ENCODE measurements at regions not wholly inside any gene's neighbourhood (a gene's known extent, or its start where the extent isn't known, plus 50 kb on each side); places are given as distances from the start of the nearest gene placed in this dataset.

GRCh38 chr1:239322369-239322768 lies 64.0 kb upstream of the CHRM3 start:
- no peaks in the 10 kb centered on the region for H3K9me2 ChIP-seq (ENCODE audit: insufficient read depth, low read length)
- no peak overlapping the region for H2AFZ ChIP-seq (ENCODE audit: low read depth, low read length)
- no peak overlapping the region for H3K9ac ChIP-seq (ENCODE audit: low read length)
- no peak overlapping the region for H3K4me2 ChIP-seq (ENCODE audit: low read length)
- no peaks in the 10 kb centered on the region for H4K20me1 ChIP-seq (ENCODE audit: insufficient read depth)
- no peaks in the 10 kb centered on the region for H3K36me3 ChIP-seq (ENCODE audit: insufficient read depth, low read length)
- H3K79me2 ChIP-seq (replicated peaks; ENCODE audit: insufficient read depth, low read length) = no peaks in the 10 kb centered on the region
- H3K9me3 ChIP-seq (ENCODE audit: low read length) = no peaks in the 10 kb centered on the region
- H3K27me3 ChIP-seq (ENCODE audit: insufficient read depth, low read depth, low read length) = no peaks in the 10 kb centered on the region
- H3K27ac ChIP-seq (ENCODE audit: low read length) = no peak overlapping the region
- no peak overlapping the region for H3K4me3 ChIP-seq (ENCODE audit: low read length)
- H3F3A ChIP-seq (ENCODE audit: insufficient read depth, low read length, poor library complexity, severe bottlenecking) = no peaks in the 10 kb centered on the region
- TF ChIP-seq POLR2AphosphoS5 (IDR thresholded peaks at IDR 0.05) (no peak), RAD21 (conservative IDR thresholded peaks at IDR 0.05) (no peak), MXI1 (conservative IDR thresholded peaks at IDR 0.05; ENCODE audit: poor library complexity, severe bottlenecking) (no peak), TAF1 (IDR thresholded peaks at IDR 0.05; ENCODE audit: low read depth) (no peak), SMC3 (conservative IDR thresholded peaks at IDR 0.05; ENCODE audit: poor library complexity) (no peak), REST (IDR thresholded peaks at IDR 0.05; ENCODE audit: borderline replicate concordance) (no peak), EZH2 (IDR thresholded peaks at IDR 0.05; ENCODE audit: borderline replicate concordance, insufficient read depth, low read length, poor library complexity, severe bottlenecking) (no peak), CTCF (IDR thresholded peaks at IDR 0.05; ENCODE audit: poor library complexity, severe bottlenecking) (no peak), EP300 (conservative IDR thresholded peaks at IDR 0.05; ENCODE audit: poor library complexity, severe bottlenecking) (no peak)

- no peak overlapping the region for H3K4me2 ChIP-seq (ENCODE audit: low read length)
- no peak for TF ChIP-seq MXI1 (conservative IDR thresholded peaks at IDR 0.05; ENCODE audit: poor library complexity, severe bottlenecking)
- H3K9me2 ChIP-seq (ENCODE audit: insufficient read depth, low read length) = no peaks in the 10 kb centered on the region
- H3K27ac ChIP-seq (ENCODE audit: low read length) = no peak overlapping the region
- no peaks in the 10 kb centered on the region for H3K27me3 ChIP-seq (ENCODE audit: insufficient read depth, low read depth, low read length)
- H2AFZ ChIP-seq (ENCODE audit: low read depth, low read length) = no peak overlapping the region
- H3K9ac ChIP-seq (ENCODE audit: low read length) = no peak overlapping the region
- H3F3A ChIP-seq (ENCODE audit: insufficient read depth, low read length, poor library complexity, severe bottlenecking) = no peaks in the 10 kb centered on the region
- H3K9me3 ChIP-seq (ENCODE audit: low read length) = no peaks in the 10 kb centered on the region
- H4K20me1 ChIP-seq (ENCODE audit: insufficient read depth) = no peaks in the 10 kb centered on the region
- no peak overlapping the region for H3K4me3 ChIP-seq (ENCODE audit: low read length)
- no peaks in the 10 kb centered on the region for H3K79me2 ChIP-seq (replicated peaks; ENCODE audit: insufficient read depth, low read length)
- no peaks in the 10 kb centered on the region for H3K36me3 ChIP-seq (ENCODE audit: insufficient read depth, low read length)
Measured at GRCh38 chr1:239321877-239322276, 64.5 kb upstream of the CHRM3 start.

- no peaks in the 10 kb centered on the region for H3K9me3 ChIP-seq (ENCODE audit: low read length)
- H3K9ac ChIP-seq (ENCODE audit: low read length) = no peak overlapping the region
- no peaks in the 10 kb centered on the region for H3K9me2 ChIP-seq (ENCODE audit: insufficient read depth, low read length)
- TF ChIP-seq TAF1 (IDR thresholded peaks at IDR 0.05; ENCODE audit: low read depth) (no peak), CTCF (IDR thresholded peaks at IDR 0.05; ENCODE audit: poor library complexity, severe bottlenecking) (no peak)
- H3K27ac ChIP-seq (ENCODE audit: low read length) = no peak overlapping the region
- no peaks in the 10 kb centered on the region for H3F3A ChIP-seq (ENCODE audit: insufficient read depth, low read length, poor library complexity, severe bottlenecking)
- no peak overlapping the region for H3K4me3 ChIP-seq (ENCODE audit: low read length)
- no peak overlapping the region for H3K4me2 ChIP-seq (ENCODE audit: low read length)
- H3K79me2 ChIP-seq (replicated peaks; ENCODE audit: insufficient read depth, low read length) = no peaks in the 10 kb centered on the region
- no peaks in the 10 kb centered on the region for H4K20me1 ChIP-seq (ENCODE audit: insufficient read depth)
- H3K36me3 ChIP-seq (ENCODE audit: insufficient read depth, low read length) = no peaks in the 10 kb centered on the region
- no peaks in the 10 kb centered on the region for H3K27me3 ChIP-seq (ENCODE audit: insufficient read depth, low read depth, low read length)
- no peak overlapping the region for H2AFZ ChIP-seq (ENCODE audit: low read depth, low read length)
Measured at GRCh38 chr1:239317948-239318347, 68.4 kb upstream of the CHRM3 start.

Data from neural cell (in vitro differentiated cells).